ENCODE measurements at regions not wholly inside any gene's neighbourhood (a gene's known extent, or its start where the extent isn't known, plus 50 kb on each side); places are given as distances from the start of the nearest gene placed in this dataset.

- TF ChIP-seq CTCF (IDR thresholded peaks at IDR 0.05) (no peak), POLR2A (IDR thresholded peaks at IDR 0.05) (no peak)
These were observed 719.1 kb upstream of the B3GALT2 start for GRCh38 chr1:193905288-193906085.

All from heart left ventricle (tissue), 13 donors.